Panc1 (cell line): ENCODE measurements at regions not wholly inside any gene's neighbourhood (a gene's known extent, or its start where the extent isn't known, plus 50 kb on each side); places are given as distances from the start of the nearest gene placed in this dataset.

Experiments used
- ATAC-seq: fragments of 200-7000 bp; cut with Tn5 transposase; 2 replicates; pipeline ENCODE4 v1.9.1; 2020; ENCODE audit warnings: mild to moderate bottlenecking, moderate library complexity
- BruUV-seq: library from RNA; stranded (reverse); fragments of 400-500 nt; replicated peaks from 2 replicates; lab custom pipeline; 2021; lab: Mats Ljungman, UMichigan
- CTCF ChIA-PET: fragments of 300-600 bp; sonication (Branson Sonifier 250); formaldehyde crosslinking; loops from one replicate; lab custom pipeline; 2022; ENCODE audit warnings: antibody characterized with exemption; lab: Charles Lee
- POLR2A ChIA-PET: fragments of 300-600 bp; sonication (Branson Sonifier 250); formaldehyde crosslinking; loops from one replicate; lab custom pipeline; 2022; ENCODE audit warnings: antibody characterized with exemption; lab: Charles Lee
- DNase-seq: peaks from one replicate; pipeline ENCODE4 v3.0.0-alpha.2; 2010; ENCODE audit warnings: low read depth, low spot score
- H3K27ac ChIP-seq: 2 replicates; pipeline ENCODE4 v1.5.1; 2011; ENCODE audit warnings: mild to moderate bottlenecking, low read length, inconsistent platforms
- H3K27me3 ChIP-seq: fragments of 200-500 bp; sonication (Bioruptor generic); 2 replicates; pipeline ENCODE4 v1.6.0; 2014; ENCODE audit warnings: low read length, inconsistent platforms; ENCODE audit not compliant: control insufficient read depth, insufficient read depth
- H3K36me3 ChIP-seq: fragments of 200-500 bp; sonication (Bioruptor generic); 2 replicates; pipeline ENCODE4 v1.5.1; 2014; ENCODE audit warnings: inconsistent platforms, mild to moderate bottlenecking, low read length, moderate library complexity; ENCODE audit not compliant: control insufficient read depth, insufficient read depth
- H3K4me1 ChIP-seq: 2 replicates; pipeline ENCODE4 v1.5.1; 2011; ENCODE audit warnings: inconsistent platforms, mild to moderate bottlenecking, low read length, moderate library complexity; ENCODE audit not compliant: control insufficient read depth, insufficient read depth
- H3K4me3 ChIP-seq, 2 experiments: 2 replicates each; pipeline ENCODE4 v1.5.1; 2011 to 2012; ENCODE audit warnings: low read depth in 2 of 2, low read length in 2 of 2, mild to moderate bottlenecking in 2 of 2, inconsistent platforms in 1 of 2, moderate library complexity in 1 of 2
- H3K9me3 ChIP-seq: fragments of 200-500 bp; sonication (Bioruptor generic); 2 replicates; pipeline ENCODE4 v1.5.1; 2014; ENCODE audit warnings: low read depth, mild to moderate bottlenecking, inconsistent platforms, low read length, moderate library complexity; ENCODE audit not compliant: control insufficient read depth, insufficient read depth
- POLR2AphosphoS5 ChIP-seq: IDR thresholded peaks from 2 replicates; pipeline ENCODE4 v1.6.1; 2012; ENCODE audit warnings: mild to moderate bottlenecking, low read depth, low read length, moderate library complexity
- SIN3A ChIP-seq: IDR thresholded peaks from 2 replicates; pipeline ENCODE4 v1.6.1; 2012; ENCODE audit warnings: low read depth, mild to moderate bottlenecking, low read length, moderate library complexity, borderline replicate concordance; ENCODE audit not compliant: insufficient read depth
- TCF7L2 ChIP-seq: IDR thresholded peaks from 2 replicates; pipeline ENCODE4 v1.6.1; 2011; ENCODE audit warnings: mild to moderate bottlenecking, low read depth, low read length, inconsistent platforms
- in situ Hi-C: cut with HindIII; loops from 2 replicates; pipeline ENCODE4 v1.10.0; 2016; ENCODE audit warnings: low sequenced_read_pairs, low pct_unique_long_range_greater_than_20kb
- intact Hi-C: fragments of 100-400 bp; cut with micrococcal nuclease; formaldehyde crosslinking; loops from one replicate; pipeline ENCODE4 v1.10.0; 2022; ENCODE audit not compliant: unreplicated experiment
- TF ChIP-seq, protein P1 (sequence below): fragments of 450-650 bp; IDR thresholded peaks from 2 replicates; pipeline ENCODE4 v1.5.1; 2017; ENCODE audit warnings: mild to moderate bottlenecking
- TF ChIP-seq, protein P2 (sequence below), 2 experiments: IDR thresholded peaks; 2 replicates each; pipeline ENCODE4 v1.6.1; 2011 to 2012; ENCODE audit warnings: low read depth in 2 of 2, control low read depth in 1 of 2, low read length in 1 of 2, mild to moderate bottlenecking in 1 of 2, moderate library complexity in 1 of 2; ENCODE audit not compliant: insufficient read depth in 1 of 2

DNA sequence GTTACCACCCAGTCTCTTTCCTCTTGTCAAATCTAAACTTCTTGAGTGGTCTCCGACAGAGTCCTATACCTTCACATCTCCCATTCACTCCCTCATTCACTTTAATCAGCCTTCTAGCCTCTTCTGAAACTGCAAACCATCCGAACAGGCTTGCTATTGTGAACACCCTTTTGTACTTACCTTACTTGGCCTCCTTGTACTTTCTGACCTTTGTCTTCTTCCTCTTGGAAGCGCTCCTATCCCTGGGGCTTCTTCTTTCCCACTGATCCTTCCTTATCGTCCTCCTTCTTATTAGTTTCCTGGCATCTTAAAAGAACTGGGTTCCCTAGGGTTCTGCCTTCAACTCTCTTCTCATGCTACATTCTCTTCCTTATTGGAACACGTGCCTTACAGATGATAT, 76.9 kb upstream of the HIF1A start:
- in situ Hi-C loops = no loop called here
- no peak for DNase-seq
- no TSS peak for BruUV-seq

DNA sequence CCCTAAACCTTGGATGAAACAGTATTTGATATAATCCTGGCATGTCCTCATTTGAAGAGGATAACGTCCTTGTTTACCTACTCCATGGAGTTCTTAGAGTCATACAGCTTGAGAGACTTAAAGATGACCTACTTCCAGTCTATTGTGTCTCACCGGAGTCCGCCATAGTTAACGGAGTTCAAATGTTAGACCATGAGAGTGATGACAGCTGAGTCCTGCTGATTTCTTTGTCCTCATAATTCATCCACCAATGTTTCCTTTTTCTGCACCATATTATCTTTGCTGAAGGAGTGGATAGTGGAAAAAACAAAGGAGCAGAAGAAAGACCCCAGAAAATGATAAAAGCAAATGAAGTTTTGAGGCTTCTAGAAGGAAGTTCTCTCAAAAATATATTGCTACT, 75.8 kb upstream of the HIF1A start:
- ATAC-seq (no peak), DNase-seq (no peak)
- POLR2A ChIA-PET = no interaction called here
- CTCF ChIA-PET = no interaction called here
- Histone ChIP-seq H3K27ac (no peak overlapping the region), H3K36me3 (no peaks in the 10 kb centered on the region), H3K4me3 (no peak overlapping the region), H3K4me1 (no peaks in the 10 kb centered on the region), H3K9me3 (no peaks in the 10 kb centered on the region), H3K27me3 (no peaks in the 10 kb centered on the region)
- BruUV-seq = no TSS peak
- intact Hi-C loops = no loop called here
- in situ Hi-C loops = no loop called here
- TF ChIP-seq, protein P1, sequence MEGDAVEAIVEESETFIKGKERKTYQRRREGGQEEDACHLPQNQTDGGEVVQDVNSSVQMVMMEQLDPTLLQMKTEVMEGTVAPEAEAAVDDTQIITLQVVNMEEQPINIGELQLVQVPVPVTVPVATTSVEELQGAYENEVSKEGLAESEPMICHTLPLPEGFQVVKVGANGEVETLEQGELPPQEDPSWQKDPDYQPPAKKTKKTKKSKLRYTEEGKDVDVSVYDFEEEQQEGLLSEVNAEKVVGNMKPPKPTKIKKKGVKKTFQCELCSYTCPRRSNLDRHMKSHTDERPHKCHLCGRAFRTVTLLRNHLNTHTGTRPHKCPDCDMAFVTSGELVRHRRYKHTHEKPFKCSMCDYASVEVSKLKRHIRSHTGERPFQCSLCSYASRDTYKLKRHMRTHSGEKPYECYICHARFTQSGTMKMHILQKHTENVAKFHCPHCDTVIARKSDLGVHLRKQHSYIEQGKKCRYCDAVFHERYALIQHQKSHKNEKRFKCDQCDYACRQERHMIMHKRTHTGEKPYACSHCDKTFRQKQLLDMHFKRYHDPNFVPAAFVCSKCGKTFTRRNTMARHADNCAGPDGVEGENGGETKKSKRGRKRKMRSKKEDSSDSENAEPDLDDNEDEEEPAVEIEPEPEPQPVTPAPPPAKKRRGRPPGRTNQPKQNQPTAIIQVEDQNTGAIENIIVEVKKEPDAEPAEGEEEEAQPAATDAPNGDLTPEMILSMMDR = no peak
- TF ChIP-seq TCF7L2 (no peak), SIN3A (no peak), POLR2AphosphoS5 (no peak)
- TF ChIP-seq, protein P2, sequence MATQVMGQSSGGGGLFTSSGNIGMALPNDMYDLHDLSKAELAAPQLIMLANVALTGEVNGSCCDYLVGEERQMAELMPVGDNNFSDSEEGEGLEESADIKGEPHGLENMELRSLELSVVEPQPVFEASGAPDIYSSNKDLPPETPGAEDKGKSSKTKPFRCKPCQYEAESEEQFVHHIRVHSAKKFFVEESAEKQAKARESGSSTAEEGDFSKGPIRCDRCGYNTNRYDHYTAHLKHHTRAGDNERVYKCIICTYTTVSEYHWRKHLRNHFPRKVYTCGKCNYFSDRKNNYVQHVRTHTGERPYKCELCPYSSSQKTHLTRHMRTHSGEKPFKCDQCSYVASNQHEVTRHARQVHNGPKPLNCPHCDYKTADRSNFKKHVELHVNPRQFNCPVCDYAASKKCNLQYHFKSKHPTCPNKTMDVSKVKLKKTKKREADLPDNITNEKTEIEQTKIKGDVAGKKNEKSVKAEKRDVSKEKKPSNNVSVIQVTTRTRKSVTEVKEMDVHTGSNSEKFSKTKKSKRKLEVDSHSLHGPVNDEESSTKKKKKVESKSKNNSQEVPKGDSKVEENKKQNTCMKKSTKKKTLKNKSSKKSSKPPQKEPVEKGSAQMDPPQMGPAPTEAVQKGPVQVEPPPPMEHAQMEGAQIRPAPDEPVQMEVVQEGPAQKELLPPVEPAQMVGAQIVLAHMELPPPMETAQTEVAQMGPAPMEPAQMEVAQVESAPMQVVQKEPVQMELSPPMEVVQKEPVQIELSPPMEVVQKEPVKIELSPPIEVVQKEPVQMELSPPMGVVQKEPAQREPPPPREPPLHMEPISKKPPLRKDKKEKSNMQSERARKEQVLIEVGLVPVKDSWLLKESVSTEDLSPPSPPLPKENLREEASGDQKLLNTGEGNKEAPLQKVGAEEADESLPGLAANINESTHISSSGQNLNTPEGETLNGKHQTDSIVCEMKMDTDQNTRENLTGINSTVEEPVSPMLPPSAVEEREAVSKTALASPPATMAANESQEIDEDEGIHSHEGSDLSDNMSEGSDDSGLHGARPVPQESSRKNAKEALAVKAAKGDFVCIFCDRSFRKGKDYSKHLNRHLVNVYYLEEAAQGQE (IDR thresholded peaks at IDR 0.05; ENCODE audit: insufficient read depth in 1 of 2, low read depth in 2 of 2, low read length in 1 of 2) = no peak

More for the DNA sequence above, 76.9 kb upstream of the HIF1A start:
- H3K4me1 ChIP-seq = no peaks in the 10 kb centered on the region
- no peaks in the 10 kb centered on the region for H3K9me3 ChIP-seq
- H3K36me3 ChIP-seq = no peaks in the 10 kb centered on the region
- ChIA-PET CTCF (no interaction called here), POLR2A (no interaction called here)
- H3K27ac ChIP-seq = no peak overlapping the region
- H3K27me3 ChIP-seq = no peaks in the 10 kb centered on the region
- intact Hi-C loops = no loop called here
- no peak for TF ChIP-seq POLR2AphosphoS5
- no peak for TF ChIP-seq SIN3A
- TF ChIP-seq, protein P2 (IDR thresholded peaks at IDR 0.05; ENCODE audit: insufficient read depth in 1 of 2, low read depth in 2 of 2, low read length in 1 of 2) = no peak
- TF ChIP-seq, protein P1 = no peak
- TF ChIP-seq TCF7L2 = no peak
- H3K4me3 ChIP-seq = no peak overlapping the region
- no peak for ATAC-seq
